ENCODE measurements at regions not wholly inside any gene's neighbourhood (a gene's known extent, or its start where the extent isn't known, plus 50 kb on each side); places are given as distances from the start of the nearest gene placed in this dataset.

DNA sequence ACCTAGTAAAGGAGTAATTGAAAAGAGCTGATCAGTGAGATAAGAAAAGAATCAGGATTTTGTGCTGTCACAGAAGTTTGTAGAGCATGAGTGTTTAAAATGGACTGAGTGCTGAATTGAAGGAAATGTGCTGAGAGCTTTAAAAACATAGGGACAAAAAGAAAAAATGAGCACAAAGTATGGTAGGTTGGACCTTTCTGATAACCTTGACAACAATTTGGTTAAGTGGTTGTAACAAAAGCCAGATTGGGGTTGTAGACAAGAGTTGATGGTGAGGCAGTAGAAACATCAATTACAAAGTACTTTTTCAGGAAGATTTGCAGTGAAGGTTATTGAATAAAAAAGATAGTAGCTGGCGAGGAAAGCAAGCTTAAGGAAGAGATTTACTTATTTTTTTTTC is 674.7 kb upstream of the KIF2B start:
- no peak overlapping the region for H3K4me3 ChIP-seq (ENCODE audit: low read length)
- no peak for DNase-seq (ENCODE audit: low read depth)
- no peak for TF ChIP-seq CTCF (conservative IDR thresholded peaks at IDR 0.05; ENCODE audit: low read length)

DNA sequence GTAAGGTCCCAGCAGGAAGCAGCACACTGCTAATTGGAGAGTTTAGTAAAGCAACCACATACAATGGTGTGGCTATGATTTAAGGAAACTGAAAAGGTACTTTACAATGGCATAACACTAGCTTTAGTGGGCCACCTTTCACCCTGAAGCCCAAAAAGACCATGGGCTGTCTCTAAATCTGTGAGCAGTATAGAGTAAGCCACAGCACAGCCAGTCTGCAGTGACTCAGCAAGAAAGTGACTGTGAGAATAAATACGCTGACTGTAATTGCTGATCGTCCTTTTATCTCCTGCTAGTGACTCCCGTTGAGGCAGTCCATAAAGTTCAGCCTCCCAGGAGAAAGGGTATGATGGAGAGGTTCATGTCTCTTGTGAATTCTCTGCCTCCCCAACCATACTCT is 679.8 kb upstream of the KIF2B start:
- DNase-seq (ENCODE audit: low read depth): no peak
- no peak for TF ChIP-seq CTCF (conservative IDR thresholded peaks at IDR 0.05; ENCODE audit: low read length)
- H3K4me3 ChIP-seq (ENCODE audit: low read length): no peak overlapping the region

DNA sequence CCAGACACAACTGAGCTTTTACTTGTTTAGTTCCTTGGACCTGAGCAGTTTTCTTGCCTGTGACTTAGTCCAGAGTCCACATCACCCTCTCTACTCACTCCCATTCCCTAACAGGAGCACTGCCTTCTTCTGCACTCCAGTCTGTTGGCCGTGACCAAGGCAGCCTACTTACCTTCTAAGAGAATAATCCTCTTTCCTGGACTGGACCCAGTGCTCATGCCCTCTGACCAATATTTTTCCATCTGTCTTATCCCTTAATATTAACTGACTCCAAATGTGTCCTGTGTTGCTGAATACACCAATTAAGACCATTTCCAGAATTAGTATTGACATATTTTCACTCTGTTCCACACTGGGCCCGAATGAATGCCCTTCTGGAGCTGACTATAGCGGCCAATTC is 681.0 kb upstream of the KIF2B start:
- no peak for DNase-seq (ENCODE audit: low read depth)
- H3K4me3 ChIP-seq (ENCODE audit: low read length): no peak overlapping the region
- no peak for TF ChIP-seq CTCF (conservative IDR thresholded peaks at IDR 0.05; ENCODE audit: low read length)

- TF ChIP-seq CTCF (conservative IDR thresholded peaks at IDR 0.05; ENCODE audit: low read length): no peak
- no peak for DNase-seq (ENCODE audit: low read depth)
- H3K4me3 ChIP-seq (ENCODE audit: low read length): no peak overlapping the region
Observed at GRCh38 chr17:53141280-53141679, 681.4 kb upstream of the KIF2B start.

DNA sequence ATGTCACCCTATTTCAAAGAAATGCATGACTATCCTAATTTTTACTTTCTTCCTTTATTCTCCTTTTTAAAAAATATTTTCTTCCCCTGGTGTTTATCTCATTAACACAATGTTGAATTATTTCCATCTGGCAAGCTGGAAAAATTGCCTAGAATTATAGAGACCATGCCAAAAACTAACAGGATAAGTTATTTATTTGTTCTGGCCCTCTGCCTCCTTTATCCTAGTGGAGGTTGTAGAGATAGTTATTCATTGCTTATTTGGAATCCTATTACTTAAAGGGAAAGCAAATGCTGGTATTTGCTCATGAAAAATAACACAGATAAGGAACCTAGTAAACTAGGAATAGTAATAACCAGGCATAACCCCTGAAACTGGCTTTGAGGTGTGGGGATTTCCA is 684.9 kb upstream of the KIF2B start:
- no peak for DNase-seq (ENCODE audit: low read depth)
- H3K4me3 ChIP-seq (ENCODE audit: low read length): no peak overlapping the region
- TF ChIP-seq CTCF (conservative IDR thresholded peaks at IDR 0.05; ENCODE audit: low read length): no peak

GRCh38 chr17:53135969-53136368 is 686.8 kb upstream of the KIF2B start:
- no peak for TF ChIP-seq CTCF (conservative IDR thresholded peaks at IDR 0.05; ENCODE audit: low read length)
- DNase-seq (ENCODE audit: low read depth): no peak
- H3K4me3 ChIP-seq (ENCODE audit: low read length): no peak overlapping the region

DNA sequence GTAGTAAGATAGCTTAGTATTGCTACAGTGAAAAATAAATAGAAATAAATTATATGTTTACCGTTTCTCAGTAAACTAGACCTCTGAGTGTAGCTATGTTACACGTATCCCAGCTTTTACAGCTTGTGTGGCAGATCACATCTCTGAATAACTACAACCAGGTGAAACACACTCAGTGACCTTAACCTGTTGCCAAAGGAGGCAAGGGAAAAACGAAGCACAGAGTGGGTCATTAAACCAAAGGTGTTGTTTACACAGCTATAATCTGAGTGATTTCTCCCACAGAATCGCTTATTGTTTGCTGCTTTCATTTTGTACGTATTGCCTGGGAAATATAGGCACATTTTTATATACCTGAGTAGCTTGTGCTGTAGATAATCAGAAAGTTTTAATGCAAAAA is 688.2 kb upstream of the KIF2B start:
- DNase-seq (ENCODE audit: low read depth): no peak
- TF ChIP-seq CTCF (conservative IDR thresholded peaks at IDR 0.05; ENCODE audit: low read length): no peak
- no peak overlapping the region for H3K4me3 ChIP-seq (ENCODE audit: low read length)

Measured in AG10803 (cell line).